NCI-H2227 treated with DMSO at 0.1 percent for 48 hours (cell line): ENCODE measurements at regions not wholly inside any gene's neighbourhood (a gene's known extent, or its start where the extent isn't known, plus 50 kb on each side); places are given as distances from the start of the nearest gene placed in this dataset.

ENCODE experiments used
- DNase-seq: peaks from one replicate; lab custom pipeline; 2025; lab: John Stamatoyannopoulos, UW

GRCh38 chr6:44500074-44500473, 112.6 kb downstream of the CDC5L start:
- no peak for DNase-seq

- DNase-seq = no peak
Measured at GRCh38 chr6:44503471-44503870, 116.0 kb downstream of the CDC5L start.

- DNase-seq = no peak
Measured at GRCh38 chr6:44504301-44504791, 116.8 kb downstream of the CDC5L start.

- DNase-seq = no peak
Measured at GRCh38 chr6:44505751-44506150, 118.2 kb downstream of the CDC5L start.

- no peak for DNase-seq
Measured at GRCh38 chr6:44507014-44507413, 119.5 kb downstream of the CDC5L start.

GRCh38 chr6:44508646-44509045, 121.1 kb downstream of the CDC5L start:
- DNase-seq = no peak

GRCh38 chr6:44511126-44511525, 123.6 kb downstream of the CDC5L start:
- no peak for DNase-seq

GRCh38 chr6:44512868-44513741, 125.6 kb downstream of the CDC5L start:
- no peak for DNase-seq

GRCh38 chr6:44514085-44514484, 126.6 kb downstream of the CDC5L start:
- no peak for DNase-seq

- DNase-seq = no peak
Measured at GRCh38 chr6:44514576-44515193, 127.2 kb downstream of the CDC5L start.

- DNase-seq = no peak
Measured at GRCh38 chr6:44522871-44523270, 135.4 kb downstream of the CDC5L start.

GRCh38 chr6:44524476-44525227, 137.1 kb downstream of the CDC5L start:
- DNase-seq = no peak

- DNase-seq = no peak
Measured at GRCh38 chr6:44525761-44526351, 138.3 kb downstream of the CDC5L start.

GRCh38 chr6:44527181-44527580, 139.7 kb downstream of the CDC5L start:
- DNase-seq = no peak

GRCh38 chr6:44527583-44528369, 140.3 kb downstream of the CDC5L start:
- no peak for DNase-seq

- DNase-seq = no peak
Measured at GRCh38 chr6:44528370-44528644, 140.8 kb downstream of the CDC5L start.

- DNase-seq = no peak
Measured at GRCh38 chr6:44528716-44529115, 141.2 kb downstream of the CDC5L start.

- DNase-seq = no peak
Measured at GRCh38 chr6:44529146-44529905, 141.8 kb downstream of the CDC5L start.

- DNase-seq = no peak
Measured at GRCh38 chr6:44530209-44530909, 142.9 kb downstream of the CDC5L start.

- no peak for DNase-seq
Measured at GRCh38 chr6:44530910-44531234, 143.4 kb downstream of the CDC5L start.
